Natural killer cell treated with Interleukin-12 subunit alpha and Interleukin-12 subunit beta and Interleukin-15 and Interleukin-18, amount 100 ng/mL, for 72 hours (primary cell): ENCODE measurements at regions not wholly inside any gene's neighbourhood (a gene's known extent, or its start where the extent isn't known, plus 50 kb on each side); places are given as distances from the start of the nearest gene placed in this dataset.
A peak's percentile ranks its signal among the peaks of the same experiment; 100 is the strongest.

Experiments
- ATAC-seq, 2 donors: fragments of 150-1000 bp; cut with Tn5 transposase in 1 of 2; sonication (Bioruptor Pico), chemical (Tn5 transposase) in 1 of 2; 2 replicates each; pipeline ENCODE4 v1.10.0; 2021
- DNase-seq: peaks from one replicate; pipeline ENCODE4 v3.0.0; 2022; ENCODE audit warnings: low spot score
- H3K27ac Mint-ChIP-seq, 2 donors: 1 replicate in 1 of 2; 2 replicates in 1 of 2; pipeline ENCODE4 v1.8.0; 2022; ENCODE audit warnings: mixed read lengths in 2 of 2, mild to moderate bottlenecking in 1 of 2, moderate library complexity in 1 of 2
- H3K27me3 Mint-ChIP-seq, 2 donors: 1 replicate in 1 of 2; 2 replicates in 1 of 2; pipeline ENCODE4 v1.8.0; 2022; ENCODE audit warnings: mixed read lengths in 2 of 2
- H3K36me3 Mint-ChIP-seq: one replicate; pipeline ENCODE4 v1.8.0; 2022; ENCODE audit warnings: mixed read lengths
- H3K4me1 Mint-ChIP-seq, 2 donors: 1 replicate in 1 of 2; 2 replicates in 1 of 2; pipeline ENCODE4 v1.8.0; 2022; ENCODE audit warnings: low read depth in 2 of 2, mixed read lengths in 2 of 2, mild to moderate bottlenecking in 1 of 2
- H3K4me3 Mint-ChIP-seq: one replicate; pipeline ENCODE4 v1.8.0; 2022; ENCODE audit warnings: mixed read lengths
- H3K9me3 Mint-ChIP-seq: 2 replicates; pipeline ENCODE4 v1.8.0; 2022; ENCODE audit warnings: mixed read lengths

GRCh38 chr2:19804639-19805260 is 97.0 kb downstream of the TTC32 start:
- no peak overlapping the region for H3K4me3 Mint-ChIP-seq
- H3K36me3 Mint-ChIP-seq, result no peaks in the 10 kb centered on the region
- no peak overlapping the region for H3K27ac Mint-ChIP-seq
- DNase-seq (no peak), ATAC-seq (no peak)
- H3K4me1 Mint-ChIP-seq, result no peaks in the 10 kb centered on the region
- H3K27me3 Mint-ChIP-seq, result peaks cover 0 to 7% of the 10 kb centered on the region in 2 donors
- H3K9me3 Mint-ChIP-seq, result no peaks in the 10 kb centered on the region

- DNase-seq (no peak), ATAC-seq (peak in 1 of 2 donors; percentile 26)
- Mint-ChIP-seq H3K4me1 (no peaks in the 10 kb centered on the region), H3K9me3 (no peaks in the 10 kb centered on the region), H3K36me3 (no peaks in the 10 kb centered on the region), H3K27ac (no peak overlapping the region), H3K4me3 (no peak overlapping the region), H3K27me3 (peaks cover 0 to 7% of the 10 kb centered on the region in 2 donors)
Observed at GRCh38 chr2:19802086-19802841, 99.5 kb downstream of the TTC32 start.

DNA sequence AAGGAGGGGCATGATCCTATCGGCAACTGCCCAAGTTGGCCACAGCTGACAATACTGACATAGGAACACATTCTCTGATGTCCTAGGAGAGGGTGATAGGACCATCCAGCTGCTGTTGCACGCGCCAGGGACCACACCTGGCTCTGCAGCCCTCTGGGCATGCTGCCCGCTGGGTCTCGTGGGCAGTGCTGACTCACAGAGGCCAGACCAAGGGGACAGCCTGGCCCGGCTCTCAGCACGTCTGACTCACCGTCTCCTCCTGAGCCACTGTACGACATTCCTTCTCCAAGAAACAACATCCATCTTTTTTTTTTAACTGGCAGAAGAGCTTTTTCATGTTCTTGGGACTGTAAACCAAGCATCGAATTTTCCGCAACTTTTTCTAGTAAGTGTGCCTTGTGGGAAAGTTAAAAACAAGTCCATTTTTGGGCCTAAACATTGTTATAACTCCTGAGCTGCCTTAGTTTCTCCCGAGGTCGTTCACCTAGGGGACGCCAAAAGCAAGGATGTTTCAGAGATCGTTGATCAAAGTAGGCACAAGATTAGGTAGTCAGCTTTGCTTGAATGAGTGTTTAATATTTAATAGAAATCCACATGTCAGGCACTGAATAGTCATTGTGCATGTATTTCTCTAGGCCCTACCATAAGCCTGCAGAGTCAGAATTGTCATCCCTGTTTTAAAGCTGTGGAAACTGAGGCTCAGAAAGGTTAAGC is 100.3 kb downstream of the TTC32 start:
- H3K4me3 Mint-ChIP-seq, result no peak overlapping the region
- no peaks in the 10 kb centered on the region for H3K36me3 Mint-ChIP-seq
- no peaks in the 10 kb centered on the region for H3K4me1 Mint-ChIP-seq
- no peak overlapping the region for H3K27ac Mint-ChIP-seq
- peaks cover 0 to 7% of the 10 kb centered on the region in 2 donors for H3K27me3 Mint-ChIP-seq
- ATAC-seq (no peak), DNase-seq (no peak)
- no peaks in the 10 kb centered on the region for H3K9me3 Mint-ChIP-seq

- H3K27me3 Mint-ChIP-seq, result peaks cover 0 to 7% of the 10 kb centered on the region in 2 donors
- no peak overlapping the region for H3K27ac Mint-ChIP-seq
- ATAC-seq (no peak), DNase-seq (peak; percentile 6)
- no peak overlapping the region for H3K4me3 Mint-ChIP-seq
- H3K36me3 Mint-ChIP-seq, result no peaks in the 10 kb centered on the region
- no peaks in the 10 kb centered on the region for H3K9me3 Mint-ChIP-seq
- no peaks in the 10 kb centered on the region for H3K4me1 Mint-ChIP-seq
Observed at GRCh38 chr2:19800796-19801195, 101.0 kb downstream of the TTC32 start.

DNA sequence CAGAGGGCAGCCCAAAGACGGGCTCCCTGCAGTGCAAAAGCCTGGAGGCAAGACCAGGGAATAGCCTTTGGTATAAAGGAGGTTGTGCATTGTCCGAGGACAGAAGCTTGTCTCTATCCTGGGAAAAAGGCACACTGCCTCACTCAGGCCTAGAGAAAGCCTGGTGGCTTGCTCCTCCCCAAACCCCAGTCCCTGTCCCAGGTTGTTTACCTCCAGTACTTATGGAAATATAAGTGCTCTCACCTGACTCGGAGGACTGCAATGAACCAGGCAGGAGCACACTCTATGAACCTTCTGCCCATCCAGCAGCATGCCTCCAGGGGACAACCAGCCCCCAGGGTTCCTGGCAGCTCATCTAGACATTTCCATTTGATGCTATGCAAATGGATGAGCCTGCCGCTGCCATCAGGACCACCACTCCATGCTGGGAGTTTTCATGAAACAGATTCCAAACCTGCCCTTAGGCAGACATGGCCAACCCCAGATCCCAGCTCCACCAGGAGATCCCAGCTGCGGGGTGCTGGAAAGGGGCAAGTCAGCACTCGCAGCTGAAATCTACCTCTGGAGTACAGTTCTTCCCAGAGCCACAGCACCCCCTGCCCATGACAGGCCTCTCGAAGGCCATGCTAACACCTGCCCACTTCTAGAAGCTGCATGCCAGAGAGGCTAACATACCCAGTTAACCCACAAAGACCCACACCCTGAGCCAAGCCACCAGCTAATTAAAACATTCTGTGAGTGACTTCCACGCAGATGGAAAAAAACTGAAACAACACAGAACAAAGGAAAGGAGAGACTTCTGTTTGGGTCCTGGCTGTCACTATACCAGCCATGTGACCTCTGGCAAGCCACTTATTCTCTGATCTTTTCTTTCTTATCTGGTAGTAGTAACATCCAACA is 101.7 kb downstream of the TTC32 start:
- no peaks in the 10 kb centered on the region for H3K9me3 Mint-ChIP-seq
- DNase-seq, result peak; percentile 13
- H3K4me3 Mint-ChIP-seq, result no peak overlapping the region
- no peak overlapping the region for H3K27ac Mint-ChIP-seq
- H3K36me3 Mint-ChIP-seq, result no peaks in the 10 kb centered on the region
- H3K27me3 Mint-ChIP-seq, result peaks cover 0 to 7% of the 10 kb centered on the region in 2 donors
- ATAC-seq, result no peak
- H3K4me1 Mint-ChIP-seq, result no peaks in the 10 kb centered on the region

DNA sequence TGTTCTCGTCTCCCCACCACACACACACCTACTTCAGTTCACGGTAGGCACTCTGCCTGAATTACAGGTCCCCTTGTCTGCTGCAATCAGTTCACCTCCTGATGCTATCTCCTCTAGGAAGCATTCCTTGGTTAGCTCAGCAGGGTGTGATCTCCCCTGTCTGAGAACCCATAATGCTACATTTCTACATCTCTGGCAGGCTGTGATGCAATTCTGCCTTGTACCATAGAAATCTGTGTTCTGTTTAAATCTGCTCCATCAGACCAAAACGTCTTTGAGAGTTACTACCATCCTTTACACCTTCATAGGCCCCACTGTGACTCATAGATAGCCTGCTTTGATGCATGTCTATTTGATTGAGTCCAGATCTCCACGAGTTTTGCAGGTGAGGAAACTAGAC is 103.9 kb downstream of the TTC32 start:
- H3K4me3 Mint-ChIP-seq, result no peak overlapping the region
- DNase-seq (peak; percentile 20), ATAC-seq (no peak)
- no peak overlapping the region for H3K27ac Mint-ChIP-seq
- H3K27me3 Mint-ChIP-seq, result no peaks in the 10 kb centered on the region
- no peaks in the 10 kb centered on the region for H3K4me1 Mint-ChIP-seq
- no peaks in the 10 kb centered on the region for H3K9me3 Mint-ChIP-seq
- no peaks in the 10 kb centered on the region for H3K36me3 Mint-ChIP-seq

- DNase-seq (peak; percentile 16), ATAC-seq (no peak)
- H3K9me3 Mint-ChIP-seq, result no peaks in the 10 kb centered on the region
- no peaks in the 10 kb centered on the region for H3K36me3 Mint-ChIP-seq
- H3K4me1 Mint-ChIP-seq, result no peaks in the 10 kb centered on the region
- H3K27ac Mint-ChIP-seq, result no peak overlapping the region
- H3K27me3 Mint-ChIP-seq, result no peaks in the 10 kb centered on the region
- no peak overlapping the region for H3K4me3 Mint-ChIP-seq
Observed at GRCh38 chr2:19797243-19797810, 104.5 kb downstream of the TTC32 start.

DNA sequence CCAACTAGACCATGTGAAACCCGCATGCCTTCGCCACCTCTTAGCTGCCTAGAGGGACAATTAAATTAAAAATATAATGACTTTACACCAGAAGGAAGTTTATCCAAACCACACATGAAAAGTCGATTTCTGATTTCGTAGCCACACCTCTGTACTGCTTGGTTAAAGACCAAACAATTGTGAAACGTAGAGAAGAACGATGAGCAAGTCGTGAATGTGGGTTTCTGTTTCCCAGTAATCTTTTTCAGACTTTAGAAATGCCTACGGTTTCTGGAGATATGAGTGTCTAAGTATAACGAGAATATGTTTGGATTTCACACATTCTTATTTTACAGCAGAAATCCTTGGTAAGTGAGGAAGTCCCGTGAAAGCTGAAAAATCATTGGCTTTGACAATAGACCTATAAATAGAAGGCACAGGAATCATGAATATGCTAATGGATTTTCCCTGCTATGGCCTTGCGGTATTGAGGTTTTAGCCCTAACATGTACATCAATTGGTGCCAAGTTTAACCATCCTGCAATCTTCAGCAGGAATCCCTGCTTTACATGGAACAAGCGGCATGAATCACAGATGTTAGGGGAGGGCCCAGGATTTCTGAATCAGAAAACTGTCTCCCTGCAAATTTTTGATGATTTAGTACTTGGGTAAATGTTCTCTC is 105.6 kb downstream of the TTC32 start:
- Mint-ChIP-seq H3K4me3 (no peak overlapping the region), H3K27me3 (no peaks in the 10 kb centered on the region), H3K27ac (no peak overlapping the region), H3K36me3 (no peaks in the 10 kb centered on the region), H3K4me1 (no peaks in the 10 kb centered on the region), H3K9me3 (no peaks in the 10 kb centered on the region)
- ATAC-seq, result no peak
- peak; percentile 45 for DNase-seq

GRCh38 chr2:19793132-19793750 is 108.5 kb downstream of the TTC32 start:
- H3K27ac Mint-ChIP-seq, result no peak overlapping the region
- no peak for DNase-seq
- H3K9me3 Mint-ChIP-seq, result no peaks in the 10 kb centered on the region
- ATAC-seq, result no peak
- no peaks in the 10 kb centered on the region for H3K27me3 Mint-ChIP-seq
- H3K4me3 Mint-ChIP-seq, result no peak overlapping the region
- no peaks in the 10 kb centered on the region for H3K4me1 Mint-ChIP-seq
- H3K36me3 Mint-ChIP-seq, result no peaks in the 10 kb centered on the region

- H3K4me3 Mint-ChIP-seq, result no peak overlapping the region
- ATAC-seq (no peak), DNase-seq (no peak)
- no peaks in the 10 kb centered on the region for H3K4me1 Mint-ChIP-seq
- H3K36me3 Mint-ChIP-seq, result no peaks in the 10 kb centered on the region
- H3K27ac Mint-ChIP-seq, result no peak overlapping the region
- no peaks in the 10 kb centered on the region for H3K27me3 Mint-ChIP-seq
- H3K9me3 Mint-ChIP-seq, result no peaks in the 10 kb centered on the region
Observed at GRCh38 chr2:19790291-19790690, 111.5 kb downstream of the TTC32 start.

DNA sequence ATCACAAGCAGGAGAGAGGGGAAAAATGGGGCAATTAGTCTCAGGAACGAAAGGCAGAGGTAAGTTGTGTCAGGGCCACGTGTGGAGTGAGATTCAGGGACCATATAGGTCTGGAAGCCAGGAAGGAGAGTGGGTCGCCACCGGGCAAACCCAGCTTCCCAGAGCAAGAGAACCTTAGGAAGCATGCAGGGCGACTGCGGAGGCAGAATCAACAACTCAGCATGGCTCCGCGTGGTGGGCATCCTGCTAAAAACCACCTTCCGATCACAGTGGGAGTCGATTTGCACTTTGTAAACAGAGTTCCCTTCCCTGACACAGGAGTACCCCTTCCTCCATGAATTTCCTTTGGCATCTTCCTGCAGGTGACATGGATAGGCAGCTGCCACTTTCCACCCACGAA is 114.6 kb downstream of the TTC32 start:
- Mint-ChIP-seq H3K9me3 (peaks cover 6% of the 10 kb centered on the region), H3K36me3 (no peaks in the 10 kb centered on the region), H3K27ac (no peak overlapping the region), H3K4me1 (no peaks in the 10 kb centered on the region), H3K27me3 (peaks cover 0 to 8% of the 10 kb centered on the region in 2 donors), H3K4me3 (no peak overlapping the region)
- DNase-seq, result no peak
- no peak for ATAC-seq

DNA sequence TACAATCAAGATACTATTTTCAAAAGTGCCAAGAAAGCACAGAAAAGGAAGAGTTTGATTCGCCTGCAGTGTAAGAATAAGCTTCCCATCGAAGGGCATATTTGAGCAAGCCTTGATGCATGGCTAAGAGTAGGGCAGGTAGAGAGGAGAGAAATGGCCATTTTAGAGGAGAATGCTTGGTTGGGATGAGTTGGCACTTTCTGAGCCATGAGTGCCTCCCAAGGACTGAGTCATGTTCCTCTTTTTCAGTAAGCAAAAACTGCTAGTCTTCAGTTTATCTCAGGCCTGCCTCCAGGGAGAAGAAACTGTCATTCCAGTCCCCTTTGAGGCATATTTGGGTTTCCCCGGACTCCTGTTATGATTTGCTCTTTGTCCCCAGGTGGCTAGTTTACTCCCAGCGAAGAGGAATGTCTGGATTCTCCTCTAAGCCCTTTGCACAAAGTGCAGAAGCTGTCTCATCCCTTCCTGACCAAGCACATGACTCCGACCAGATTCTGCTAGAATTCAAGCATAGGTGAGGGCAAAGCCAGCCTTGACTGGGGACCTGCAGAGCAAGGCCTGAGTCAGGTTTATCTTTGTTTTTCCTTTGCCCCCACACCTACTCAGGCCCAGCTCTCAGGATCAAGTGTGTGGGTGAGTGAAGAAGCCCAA is 115.2 kb downstream of the TTC32 start:
- H3K9me3 Mint-ChIP-seq, result peaks cover 6% of the 10 kb centered on the region
- H3K4me1 Mint-ChIP-seq, result no peaks in the 10 kb centered on the region
- no peaks in the 10 kb centered on the region for H3K36me3 Mint-ChIP-seq
- no peak overlapping the region for H3K27ac Mint-ChIP-seq
- DNase-seq, result no peak
- ATAC-seq, result no peak
- H3K4me3 Mint-ChIP-seq, result no peak overlapping the region
- peaks cover 0 to 8% of the 10 kb centered on the region in 2 donors for H3K27me3 Mint-ChIP-seq
